ENCODE measurements at regions not wholly inside any gene's neighbourhood (a gene's known extent, or its start where the extent isn't known, plus 50 kb on each side); places are given as distances from the start of the nearest gene placed in this dataset.

GRCh38 chr4:124593494-124593893 is 119.0 kb downstream of the ANKRD50 start:
- no peak for DNase-seq

DNA sequence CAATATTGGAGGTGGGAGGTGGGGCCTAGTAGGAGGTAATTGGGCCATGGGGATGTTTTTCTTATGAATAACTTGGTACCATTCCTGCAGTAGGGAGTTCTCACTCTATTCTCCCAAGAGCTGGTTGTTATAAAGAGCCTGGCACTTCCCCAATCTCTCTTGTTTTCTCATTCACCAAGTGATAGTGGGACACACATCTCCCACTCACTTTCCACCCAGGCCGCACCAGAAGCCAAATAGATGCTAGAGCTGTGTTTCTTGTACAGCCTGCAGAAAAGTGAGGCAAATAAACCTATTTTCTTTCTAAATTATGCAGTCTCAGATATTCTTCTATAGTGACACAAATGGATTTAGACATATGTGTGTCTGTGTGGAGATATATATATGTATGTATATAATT is 117.6 kb downstream of the ANKRD50 start:
- DNase-seq, result no peak

DNA sequence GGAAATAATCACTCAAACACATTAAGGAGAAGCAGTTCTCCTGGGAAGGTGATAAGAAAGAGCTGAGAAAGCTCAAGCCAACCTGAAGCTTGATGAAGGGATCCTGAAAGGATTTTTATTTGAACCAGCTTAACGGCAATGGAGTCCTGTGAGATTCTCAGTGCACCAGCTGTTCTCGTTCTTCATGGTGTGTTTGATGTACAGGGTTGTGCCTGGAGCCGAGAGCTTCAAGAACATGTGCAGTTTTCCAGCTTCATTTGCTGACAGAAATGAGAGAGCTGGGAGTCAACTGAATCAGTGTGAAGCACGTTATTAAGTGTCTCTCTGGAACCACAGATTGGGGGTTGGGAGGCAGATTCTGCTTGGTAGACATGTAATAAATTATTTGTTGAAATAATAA is 115.7 kb downstream of the ANKRD50 start:
- peak; percentile 63 for DNase-seq

DNA sequence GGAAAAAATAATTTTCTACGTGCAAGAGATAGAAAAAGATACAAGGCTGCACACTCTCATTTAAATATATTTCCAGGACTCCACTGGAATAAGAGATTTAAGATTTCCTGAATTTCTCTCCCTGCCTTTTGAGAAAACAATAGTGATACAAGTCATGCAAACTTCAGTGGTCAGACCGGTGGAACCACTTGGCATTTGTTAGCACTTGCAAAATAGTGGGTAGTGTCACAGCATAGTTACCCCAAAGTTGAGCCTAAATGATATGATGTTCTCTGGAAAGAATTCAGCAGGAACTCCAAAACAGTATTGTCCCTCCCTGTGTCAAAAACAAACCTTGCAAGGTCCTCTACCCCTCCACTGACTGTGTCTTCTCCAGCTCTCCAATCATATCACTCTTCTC is 102.3 kb downstream of the ANKRD50 start:
- no peak for DNase-seq
